ENCODE measurements at regions not wholly inside any gene's neighbourhood (a gene's known extent, or its start where the extent isn't known, plus 50 kb on each side); places are given as distances from the start of the nearest gene placed in this dataset.

DNA sequence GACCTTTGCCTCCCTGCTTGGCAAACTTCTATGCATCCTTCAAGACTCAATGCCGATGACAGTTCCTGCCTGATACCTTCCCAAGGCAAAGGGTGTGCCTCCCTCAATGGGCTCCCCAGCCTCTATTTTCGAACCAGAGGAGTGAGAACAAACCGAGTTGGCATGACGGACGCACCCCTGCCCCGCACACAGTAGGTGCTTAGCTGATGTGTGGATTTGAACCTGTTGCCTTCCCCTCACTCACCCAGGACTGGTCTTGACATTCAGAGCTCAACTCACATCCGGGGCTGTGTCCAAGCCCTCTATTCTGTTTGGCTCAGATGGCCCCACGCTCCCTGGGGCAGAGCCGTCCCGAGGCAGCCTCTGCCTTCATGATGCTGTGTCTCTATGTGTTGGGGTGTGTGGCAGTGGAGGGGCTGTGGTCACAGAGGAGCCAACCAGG is 52.2 kb upstream of the SLC6A11 start:
- TF ChIP-seq CTCF (IDR thresholded peaks at IDR 0.05) (no peak), POLR2A (IDR thresholded peaks at IDR 0.05) (no peak)

Data from Peyer's patch (tissue), 4 donors.